ENCODE measurements at regions not wholly inside any gene's neighbourhood (a gene's known extent, or its start where the extent isn't known, plus 50 kb on each side); places are given as distances from the start of the nearest gene placed in this dataset.

GRCh38 chr18:22307528-22307927 is 110.2 kb downstream of the CTAGE1 start:
- no peak for DNase-seq
- TF ChIP-seq CTCF (IDR thresholded peaks at IDR 0.05): no peak
- H3K4me3 Mint-ChIP-seq: no peak overlapping the region
- no peaks in the 10 kb centered on the region for H3K36me3 Mint-ChIP-seq (ENCODE audit: low read depth)
- peaks cover 8% of the 10 kb centered on the region; the same call in 1 of the 2 replicates for H3K4me1 Mint-ChIP-seq (ENCODE audit: low read depth)
- no peaks in the 10 kb centered on the region for H3K9me3 Mint-ChIP-seq
- peaks cover 7% of the 10 kb centered on the region for H3K27me3 Mint-ChIP-seq (ENCODE audit: insufficient read depth)
- no peak overlapping the region for H3K27ac Mint-ChIP-seq

- H3K36me3 Mint-ChIP-seq (ENCODE audit: low read depth): no peaks in the 10 kb centered on the region
- DNase-seq: no peak
- H3K27me3 Mint-ChIP-seq (ENCODE audit: insufficient read depth): peaks cover 17% of the 10 kb centered on the region
- TF ChIP-seq CTCF (IDR thresholded peaks at IDR 0.05): no peak
- no peak overlapping the region for H3K4me3 Mint-ChIP-seq
- H3K4me1 Mint-ChIP-seq (ENCODE audit: low read depth): no peaks in the 10 kb centered on the region
- H3K27ac Mint-ChIP-seq: no peak overlapping the region
- H3K9me3 Mint-ChIP-seq: no peaks in the 10 kb centered on the region
Observed at GRCh38 chr18:22303927-22304326, 113.8 kb downstream of the CTAGE1 start.

GRCh38 chr18:22302144-22302543 is 115.6 kb downstream of the CTAGE1 start:
- no peak for TF ChIP-seq CTCF (IDR thresholded peaks at IDR 0.05)
- H3K36me3 Mint-ChIP-seq (ENCODE audit: low read depth): no peaks in the 10 kb centered on the region
- no peak overlapping the region for H3K27ac Mint-ChIP-seq
- no peaks in the 10 kb centered on the region for H3K4me1 Mint-ChIP-seq (ENCODE audit: low read depth)
- H3K4me3 Mint-ChIP-seq: no peak overlapping the region
- H3K27me3 Mint-ChIP-seq (ENCODE audit: insufficient read depth): peaks cover 17% of the 10 kb centered on the region
- no peak for DNase-seq
- no peaks in the 10 kb centered on the region for H3K9me3 Mint-ChIP-seq

- H3K9me3 Mint-ChIP-seq: no peaks in the 10 kb centered on the region
- no peaks in the 10 kb centered on the region for H3K4me1 Mint-ChIP-seq (ENCODE audit: low read depth)
- H3K27me3 Mint-ChIP-seq (ENCODE audit: insufficient read depth): peaks cover 17% of the 10 kb centered on the region
- no peak overlapping the region for H3K4me3 Mint-ChIP-seq
- no peak for DNase-seq
- no peak for TF ChIP-seq CTCF (IDR thresholded peaks at IDR 0.05)
- H3K27ac Mint-ChIP-seq: no peak overlapping the region
- H3K36me3 Mint-ChIP-seq (ENCODE audit: low read depth): no peaks in the 10 kb centered on the region
Observed at GRCh38 chr18:22300665-22301636, 116.8 kb downstream of the CTAGE1 start.

- H3K36me3 Mint-ChIP-seq (ENCODE audit: low read depth): no peaks in the 10 kb centered on the region
- H3K27ac Mint-ChIP-seq: no peak overlapping the region
- DNase-seq: no peak
- H3K4me1 Mint-ChIP-seq (ENCODE audit: low read depth): no peaks in the 10 kb centered on the region
- no peak for TF ChIP-seq CTCF (IDR thresholded peaks at IDR 0.05)
- H3K4me3 Mint-ChIP-seq: no peak overlapping the region
- peaks cover 7% of the 10 kb centered on the region for H3K27me3 Mint-ChIP-seq (ENCODE audit: insufficient read depth)
- no peaks in the 10 kb centered on the region for H3K9me3 Mint-ChIP-seq
Observed at GRCh38 chr18:22297008-22297407, 120.7 kb downstream of the CTAGE1 start.

All from HFFc6 (cell line).